ENCODE measurements at regions not wholly inside any gene's neighbourhood (a gene's known extent, or its start where the extent isn't known, plus 50 kb on each side); places are given as distances from the start of the nearest gene placed in this dataset.

DNA sequence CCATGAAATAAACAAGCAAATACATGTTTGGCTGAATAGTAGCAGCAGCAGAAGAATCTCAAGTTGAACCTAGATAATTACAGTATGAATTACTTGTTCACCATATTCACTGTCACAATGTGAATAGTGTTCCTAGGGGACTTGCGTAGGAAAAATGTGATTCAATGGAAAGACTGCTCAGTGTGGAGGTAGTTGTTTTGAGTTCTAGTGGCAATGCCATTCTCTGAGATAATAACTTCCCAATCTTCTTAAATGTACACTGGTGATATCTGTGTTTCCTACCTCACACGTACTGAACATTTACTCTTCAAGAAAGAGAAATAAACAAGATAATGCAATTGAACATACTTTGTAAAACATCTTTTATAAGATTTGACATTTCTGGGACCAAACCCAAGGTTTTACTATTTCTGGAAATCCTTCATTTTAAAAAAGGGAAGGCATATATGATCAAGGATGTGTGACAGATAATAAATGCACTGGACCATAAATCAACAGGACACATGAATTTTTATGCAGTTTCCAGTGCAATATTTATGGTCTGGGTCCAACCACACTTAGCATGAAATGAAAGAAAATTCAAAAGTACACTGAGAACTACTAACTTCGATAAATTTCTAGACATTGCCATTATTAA is 598.3 kb upstream of the ZNF385D start:
- FAIRE-seq (no peak), ATAC-seq (no peak), DNase-seq (ENCODE audit: low read depth in 1 of 2, low spot score in 1 of 2) (no peak)
- H3K4me3 ChIP-seq, result no peak overlapping the region
- H3K4me1 ChIP-seq, result no peaks in the 10 kb centered on the region
- H3K9me3 ChIP-seq, result no peaks in the 10 kb centered on the region
- WGBS (ENCODE audit: missing lambda C conversion rate), result 8% methylated on average over 3 of the region's 3 CpGs
- H3K27ac ChIP-seq, result no peak overlapping the region
- TF ChIP-seq HDAC2 (IDR thresholded peaks at IDR 0.05) (no peak), NFE2L2 (conservative IDR thresholded peaks at IDR 0.05; ENCODE audit: low read length) (no peak), TP53 (CRISPR knock-in tag; IDR thresholded peaks at IDR 0.05) (no peak), POLR2AphosphoS2 (conservative IDR thresholded peaks at IDR 0.05; ENCODE audit: low read length) (no peak), FOSL2 (IDR thresholded peaks at IDR 0.05) (no peak), FOSL2 (CRISPR knock-in tag; IDR thresholded peaks at IDR 0.05) (no peak), JUNB (IDR thresholded peaks at IDR 0.05) (no peak), JUN (IDR thresholded peaks at IDR 0.05) (no peak), ZNF302 (CRISPR knock-in tag; IDR thresholded peaks at IDR 0.05) (no peak), MAZ (IDR thresholded peaks at IDR 0.05; ENCODE audit: borderline replicate concordance, low read depth, low read length) (no peak), RFX5 (IDR thresholded peaks at IDR 0.05) (no peak), RAD21 (conservative IDR thresholded peaks at IDR 0.05 in 1 of 2, IDR thresholded peaks at IDR 0.05 in 1 of 2) (no peak), PBX3 (IDR thresholded peaks at IDR 0.05) (no peak), PHF8 (IDR thresholded peaks at IDR 0.05; ENCODE audit: borderline replicate concordance, low read depth) (no peak), ZSCAN20 (CRISPR knock-in tag; IDR thresholded peaks at IDR 0.05) (no peak), CBX8 (IDR thresholded peaks at IDR 0.05) (no peak)
- TF ChIP-seq, protein P1, sequence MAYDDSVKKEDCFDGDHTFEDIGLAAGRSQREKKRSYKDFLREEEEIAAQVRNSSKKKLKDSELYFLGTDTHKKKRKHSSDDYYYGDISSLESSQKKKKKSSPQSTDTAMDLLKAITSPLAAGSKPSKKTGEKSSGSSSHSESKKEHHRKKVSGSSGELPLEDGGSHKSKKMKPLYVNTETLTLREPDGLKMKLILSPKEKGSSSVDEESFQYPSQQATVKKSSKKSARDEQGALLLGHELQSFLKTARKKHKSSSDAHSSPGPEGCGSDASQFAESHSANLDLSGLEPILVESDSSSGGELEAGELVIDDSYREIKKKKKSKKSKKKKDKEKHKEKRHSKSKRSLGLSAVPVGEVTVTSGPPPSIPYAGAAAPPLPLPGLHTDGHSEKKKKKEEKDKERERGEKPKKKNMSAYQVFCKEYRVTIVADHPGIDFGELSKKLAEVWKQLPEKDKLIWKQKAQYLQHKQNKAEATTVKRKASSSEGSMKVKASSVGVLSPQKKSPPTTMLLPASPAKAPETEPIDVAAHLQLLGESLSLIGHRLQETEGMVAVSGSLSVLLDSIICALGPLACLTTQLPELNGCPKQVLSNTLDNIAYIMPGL (CRISPR knock-in tag; IDR thresholded peaks at IDR 0.05; ENCODE audit: borderline replicate concordance), result no peak
- TF ChIP-seq, protein P2, sequence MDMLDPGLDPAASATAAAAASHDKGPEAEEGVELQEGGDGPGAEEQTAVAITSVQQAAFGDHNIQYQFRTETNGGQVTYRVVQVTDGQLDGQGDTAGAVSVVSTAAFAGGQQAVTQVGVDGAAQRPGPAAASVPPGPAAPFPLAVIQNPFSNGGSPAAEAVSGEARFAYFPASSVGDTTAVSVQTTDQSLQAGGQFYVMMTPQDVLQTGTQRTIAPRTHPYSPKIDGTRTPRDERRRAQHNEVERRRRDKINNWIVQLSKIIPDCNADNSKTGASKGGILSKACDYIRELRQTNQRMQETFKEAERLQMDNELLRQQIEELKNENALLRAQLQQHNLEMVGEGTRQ (IDR thresholded peaks at IDR 0.05), result no peak
- TF ChIP-seq, protein P3, sequence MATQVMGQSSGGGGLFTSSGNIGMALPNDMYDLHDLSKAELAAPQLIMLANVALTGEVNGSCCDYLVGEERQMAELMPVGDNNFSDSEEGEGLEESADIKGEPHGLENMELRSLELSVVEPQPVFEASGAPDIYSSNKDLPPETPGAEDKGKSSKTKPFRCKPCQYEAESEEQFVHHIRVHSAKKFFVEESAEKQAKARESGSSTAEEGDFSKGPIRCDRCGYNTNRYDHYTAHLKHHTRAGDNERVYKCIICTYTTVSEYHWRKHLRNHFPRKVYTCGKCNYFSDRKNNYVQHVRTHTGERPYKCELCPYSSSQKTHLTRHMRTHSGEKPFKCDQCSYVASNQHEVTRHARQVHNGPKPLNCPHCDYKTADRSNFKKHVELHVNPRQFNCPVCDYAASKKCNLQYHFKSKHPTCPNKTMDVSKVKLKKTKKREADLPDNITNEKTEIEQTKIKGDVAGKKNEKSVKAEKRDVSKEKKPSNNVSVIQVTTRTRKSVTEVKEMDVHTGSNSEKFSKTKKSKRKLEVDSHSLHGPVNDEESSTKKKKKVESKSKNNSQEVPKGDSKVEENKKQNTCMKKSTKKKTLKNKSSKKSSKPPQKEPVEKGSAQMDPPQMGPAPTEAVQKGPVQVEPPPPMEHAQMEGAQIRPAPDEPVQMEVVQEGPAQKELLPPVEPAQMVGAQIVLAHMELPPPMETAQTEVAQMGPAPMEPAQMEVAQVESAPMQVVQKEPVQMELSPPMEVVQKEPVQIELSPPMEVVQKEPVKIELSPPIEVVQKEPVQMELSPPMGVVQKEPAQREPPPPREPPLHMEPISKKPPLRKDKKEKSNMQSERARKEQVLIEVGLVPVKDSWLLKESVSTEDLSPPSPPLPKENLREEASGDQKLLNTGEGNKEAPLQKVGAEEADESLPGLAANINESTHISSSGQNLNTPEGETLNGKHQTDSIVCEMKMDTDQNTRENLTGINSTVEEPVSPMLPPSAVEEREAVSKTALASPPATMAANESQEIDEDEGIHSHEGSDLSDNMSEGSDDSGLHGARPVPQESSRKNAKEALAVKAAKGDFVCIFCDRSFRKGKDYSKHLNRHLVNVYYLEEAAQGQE (IDR thresholded peaks at IDR 0.05), result no peak
- CTCF ChIA-PET, result no interaction called here
- POLR2A ChIA-PET, result no interaction called here
- H3K4me2 ChIP-seq, result no peak overlapping the region

DNA sequence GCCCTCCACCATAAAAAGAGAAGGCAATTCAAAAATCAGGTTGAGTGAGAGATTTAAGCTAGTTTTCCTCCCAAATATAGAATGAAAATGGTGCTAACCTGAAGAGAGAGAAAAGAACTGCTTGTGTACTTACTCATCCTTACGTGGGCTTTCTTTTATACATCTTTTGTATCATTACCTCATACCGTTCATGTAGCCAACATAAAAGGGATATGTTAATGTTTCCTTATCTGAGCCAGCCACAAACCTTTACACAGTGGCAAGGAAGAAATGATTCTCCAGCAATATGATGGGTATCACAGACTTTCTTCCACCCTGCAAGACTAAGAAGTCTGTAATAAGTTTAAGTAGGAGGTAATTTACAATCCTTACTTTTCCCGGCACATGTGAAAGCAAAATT is 600.8 kb upstream of the ZNF385D start:
- 17% methylated on average over 3 of the region's 3 CpGs for WGBS (ENCODE audit: missing lambda C conversion rate)
- DNase-seq (ENCODE audit: low read depth in 1 of 2, low spot score in 1 of 2) (no peak), ATAC-seq (no peak), FAIRE-seq (no peak)
- Histone ChIP-seq H3K4me1 (no peaks in the 10 kb centered on the region), H3K27ac (no peak overlapping the region), H3K4me2 (no peak overlapping the region), H3K9me3 (no peaks in the 10 kb centered on the region), H3K4me3 (no peak overlapping the region)
- POLR2A ChIA-PET, result no interaction called here
- CTCF ChIA-PET, result no interaction called here
- TF ChIP-seq RFX5 (IDR thresholded peaks at IDR 0.05) (no peak), E2F6 (IDR thresholded peaks at IDR 0.05; ENCODE audit: borderline replicate concordance, low read depth) (no peak), CBX8 (IDR thresholded peaks at IDR 0.05) (no peak), SMC3 (IDR thresholded peaks at IDR 0.05) (no peak), EHMT2 (IDR thresholded peaks at IDR 0.05; ENCODE audit: low read depth) (no peak), JUNB (IDR thresholded peaks at IDR 0.05) (no peak), ESRRA (IDR thresholded peaks at IDR 0.05; ENCODE audit: borderline replicate concordance, low read length) (no peak), RARB (CRISPR knock-in tag; IDR thresholded peaks at IDR 0.05) (no peak), FOSB (CRISPR knock-in tag; IDR thresholded peaks at IDR 0.05) (no peak), ELK1 (IDR thresholded peaks at IDR 0.05; ENCODE audit: low read depth, low read length) (no peak), HOXA7 (CRISPR knock-in tag; IDR thresholded peaks at IDR 0.05) (no peak), FOSL2 (IDR thresholded peaks at IDR 0.05) (no peak), FOSL2 (CRISPR knock-in tag; IDR thresholded peaks at IDR 0.05) (no peak), CHD2 (IDR thresholded peaks at IDR 0.05; ENCODE audit: low read length, partially characterized antibody) (no peak), CHD4 (IDR thresholded peaks at IDR 0.05; ENCODE audit: borderline replicate concordance) (no peak)
- TF ChIP-seq, protein P4, sequence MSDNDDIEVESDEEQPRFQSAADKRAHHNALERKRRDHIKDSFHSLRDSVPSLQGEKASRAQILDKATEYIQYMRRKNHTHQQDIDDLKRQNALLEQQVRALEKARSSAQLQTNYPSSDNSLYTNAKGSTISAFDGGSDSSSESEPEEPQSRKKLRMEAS (IDR thresholded peaks at IDR 0.05), result no peak
